SJSA1 (cell line): ENCODE measurements at regions not wholly inside any gene's neighbourhood (a gene's known extent, or its start where the extent isn't known, plus 50 kb on each side); places are given as distances from the start of the nearest gene placed in this dataset.
"Not testable (repeated sequence)": the region's sequence is repeated elsewhere in the genome, so short reads cannot be mapped to it uniquely, and the experiment has no call there.

ENCODE experiments used
- DNase-seq, 2 experiments: peaks; one replicate each; pipeline ENCODE4 v3.0.0-alpha.2; 2015 to 2020; ENCODE audit warnings: low spot score in 2 of 2, low read depth in 1 of 2
- H3K27ac ChIP-seq: fragments of 250-450 bp; sonication (Bioruptor Pico); 2 replicates; pipeline ENCODE4 v1.5.1; 2020; ENCODE audit warnings: mild to moderate bottlenecking, moderate library complexity
- H3K27me3 ChIP-seq: fragments of 250-450 bp; sonication (Bioruptor Pico); replicated peaks from 2 replicates; pipeline ENCODE4 v1.5.1; 2020; ENCODE audit warnings: mild to moderate bottlenecking, moderate library complexity
- H3K36me3 ChIP-seq: fragments of 250-450 bp; sonication (Bioruptor Pico); 2 replicates; pipeline ENCODE4 v1.5.1; 2020; ENCODE audit warnings: mild to moderate bottlenecking
- H3K4me1 ChIP-seq: fragments of 250-450 bp; sonication (Bioruptor Pico); replicated peaks from 2 replicates; pipeline ENCODE4 v1.6.1; 2021; ENCODE audit warnings: mild to moderate bottlenecking
- H3K4me3 ChIP-seq: fragments of 250-450 bp; sonication (Bioruptor Pico); 2 replicates; pipeline ENCODE4 v1.5.1; 2020; ENCODE audit warnings: mild to moderate bottlenecking
- H3K9me3 ChIP-seq: fragments of 250-450 bp; sonication (Bioruptor Pico); replicated peaks from 2 replicates; pipeline ENCODE4 v1.5.1; 2020; ENCODE audit warnings: mild to moderate bottlenecking

GRCh38 chr7:114152314-114152938, 233.6 kb upstream of the PPP1R3A start:
- H3K4me3 ChIP-seq: no peak overlapping the region
- H3K4me1 ChIP-seq: no peaks in the 10 kb centered on the region
- DNase-seq: no peak
- H3K36me3 ChIP-seq: no peaks in the 10 kb centered on the region
- H3K27ac ChIP-seq: no peak overlapping the region
- H3K27me3 ChIP-seq: no peaks in the 10 kb centered on the region
- H3K9me3 ChIP-seq: no peaks in the 10 kb centered on the region

- no peak for DNase-seq
- H3K4me3 ChIP-seq: no peak overlapping the region
- H3K4me1 ChIP-seq: no peaks in the 10 kb centered on the region
- H3K36me3 ChIP-seq: no peaks in the 10 kb centered on the region
- no peak overlapping the region for H3K27ac ChIP-seq
- H3K27me3 ChIP-seq: no peaks in the 10 kb centered on the region
- H3K9me3 ChIP-seq: no peaks in the 10 kb centered on the region
Measured at GRCh38 chr7:114151777-114152176, 233.0 kb upstream of the PPP1R3A start.

GRCh38 chr7:114150689-114151088, 231.9 kb upstream of the PPP1R3A start:
- no peak overlapping the region for H3K4me3 ChIP-seq
- no peaks in the 10 kb centered on the region for H3K9me3 ChIP-seq
- no peak for DNase-seq
- H3K27ac ChIP-seq: no peak overlapping the region
- H3K27me3 ChIP-seq: no peaks in the 10 kb centered on the region
- no peaks in the 10 kb centered on the region for H3K36me3 ChIP-seq
- H3K4me1 ChIP-seq: no peaks in the 10 kb centered on the region

GRCh38 chr7:114148779-114149178, 230.0 kb upstream of the PPP1R3A start:
- Histone ChIP-seq H3K27ac (no peak overlapping the region), H3K9me3 (no peaks in the 10 kb centered on the region), H3K4me3 (no peak overlapping the region), H3K27me3 (no peaks in the 10 kb centered on the region), H3K36me3 (no peaks in the 10 kb centered on the region), H3K4me1 (no peaks in the 10 kb centered on the region)
- DNase-seq: no peak

- no peak for DNase-seq
- no peaks in the 10 kb centered on the region for H3K36me3 ChIP-seq
Measured at GRCh38 chr7:114141415-114141814, 222.6 kb upstream of the PPP1R3A start.

GRCh38 chr7:114140561-114140960, 221.8 kb upstream of the PPP1R3A start:
- no peaks in the 10 kb centered on the region for H3K27me3 ChIP-seq
- H3K27ac ChIP-seq: no peak overlapping the region
- H3K36me3 ChIP-seq: no peaks in the 10 kb centered on the region
- H3K4me1 ChIP-seq: no peaks in the 10 kb centered on the region
- DNase-seq: no peak
- no peaks in the 10 kb centered on the region for H3K9me3 ChIP-seq
- H3K4me3 ChIP-seq: no peak overlapping the region

More at GRCh38 chr7:114141415-114141814, 222.6 kb upstream of the PPP1R3A start:
- H3K4me1 ChIP-seq: no peaks in the 10 kb centered on the region
- H3K27me3 ChIP-seq: no peaks in the 10 kb centered on the region
- no peaks in the 10 kb centered on the region for H3K9me3 ChIP-seq
- no peak overlapping the region for H3K27ac ChIP-seq
- no peak overlapping the region for H3K4me3 ChIP-seq

GRCh38 chr7:114139690-114140089, 220.9 kb upstream of the PPP1R3A start:
- H3K9me3 ChIP-seq, H3K4me1 ChIP-seq, H3K27me3 ChIP-seq: not testable (repeated sequence)

GRCh38 chr7:114138587-114138986, 219.8 kb upstream of the PPP1R3A start:
- no peak overlapping the region for H3K27ac ChIP-seq
- H3K9me3 ChIP-seq: no peaks in the 10 kb centered on the region
- DNase-seq: no peak
- H3K4me3 ChIP-seq: no peak overlapping the region
- no peaks in the 10 kb centered on the region for H3K36me3 ChIP-seq
- H3K27me3 ChIP-seq: no peaks in the 10 kb centered on the region
- no peaks in the 10 kb centered on the region for H3K4me1 ChIP-seq

More at GRCh38 chr7:114139690-114140089, 220.9 kb upstream of the PPP1R3A start:
- H3K27ac ChIP-seq, H3K4me3 ChIP-seq, H3K36me3 ChIP-seq, DNase-seq: not testable (repeated sequence)

- no peak overlapping the region for H3K4me3 ChIP-seq
- no peak for DNase-seq
- H3K27me3 ChIP-seq: 0 out of 2 replicates have a peak, but pooled peaks cover 4% of the 10 kb centered on the region
- no peak overlapping the region for H3K27ac ChIP-seq
- no peaks in the 10 kb centered on the region for H3K36me3 ChIP-seq
- no peaks in the 10 kb centered on the region for H3K9me3 ChIP-seq
- H3K4me1 ChIP-seq: no peaks in the 10 kb centered on the region
Measured at GRCh38 chr7:114133717-114134116, 214.9 kb upstream of the PPP1R3A start.

GRCh38 chr7:114130866-114131265, 212.1 kb upstream of the PPP1R3A start:
- Histone ChIP-seq H3K4me3 (no peak overlapping the region), H3K27me3 (0 out of 2 replicates have a peak, but pooled peaks cover 4% of the 10 kb centered on the region), H3K9me3 (no peaks in the 10 kb centered on the region), H3K36me3 (no peaks in the 10 kb centered on the region), H3K4me1 (no peaks in the 10 kb centered on the region), H3K27ac (no peak overlapping the region)
- no peak for DNase-seq

- H3K27me3 ChIP-seq: 0 out of 2 replicates have a peak, but pooled peaks cover 4% of the 10 kb centered on the region
- H3K4me1 ChIP-seq: no peaks in the 10 kb centered on the region
- H3K27ac ChIP-seq: no peak overlapping the region
- H3K36me3 ChIP-seq: no peaks in the 10 kb centered on the region
- H3K9me3 ChIP-seq: no peaks in the 10 kb centered on the region
- DNase-seq: no peak
- H3K4me3 ChIP-seq: no peak overlapping the region
Measured at GRCh38 chr7:114128880-114129279, 210.1 kb upstream of the PPP1R3A start.

GRCh38 chr7:114126095-114126494, 207.3 kb upstream of the PPP1R3A start:
- H3K27me3 ChIP-seq: 0 out of 2 replicates have a peak, but pooled peaks cover 4% of the 10 kb centered on the region
- H3K4me3 ChIP-seq: no peak overlapping the region
- H3K36me3 ChIP-seq: no peaks in the 10 kb centered on the region
- no peak for DNase-seq
- H3K4me1 ChIP-seq: no peaks in the 10 kb centered on the region
- H3K9me3 ChIP-seq: no peaks in the 10 kb centered on the region
- H3K27ac ChIP-seq: no peak overlapping the region

GRCh38 chr7:114112806-114113205, 194.0 kb upstream of the PPP1R3A start:
- H3K36me3 ChIP-seq: no peaks in the 10 kb centered on the region
- H3K4me3 ChIP-seq: no peak overlapping the region
- DNase-seq: no peak
- no peaks in the 10 kb centered on the region for H3K4me1 ChIP-seq
- no peaks in the 10 kb centered on the region for H3K27me3 ChIP-seq
- no peaks in the 10 kb centered on the region for H3K9me3 ChIP-seq
- no peak overlapping the region for H3K27ac ChIP-seq

GRCh38 chr7:114110666-114111065, 191.9 kb upstream of the PPP1R3A start:
- Histone ChIP-seq H3K27ac (no peak overlapping the region), H3K4me3 (no peak overlapping the region), H3K36me3 (no peaks in the 10 kb centered on the region), H3K9me3 (no peaks in the 10 kb centered on the region), H3K27me3 (peaks cover 6% of the 10 kb centered on the region; the same call in 1 of the 2 replicates), H3K4me1 (no peaks in the 10 kb centered on the region)
- DNase-seq: no peak

- no peaks in the 10 kb centered on the region for H3K36me3 ChIP-seq
- H3K27ac ChIP-seq: no peak overlapping the region
- H3K27me3 ChIP-seq: peaks cover 6% of the 10 kb centered on the region; the same call in 1 of the 2 replicates
- no peaks in the 10 kb centered on the region for H3K9me3 ChIP-seq
- no peak overlapping the region for H3K4me3 ChIP-seq
- DNase-seq: no peak
- no peaks in the 10 kb centered on the region for H3K4me1 ChIP-seq
Measured at GRCh38 chr7:114109721-114110120, 190.9 kb upstream of the PPP1R3A start.
